ENCODE measurements at regions not wholly inside any gene's neighbourhood (a gene's known extent, or its start where the extent isn't known, plus 50 kb on each side); places are given as distances from the start of the nearest gene placed in this dataset.

- no peak for FAIRE-seq
Measured at GRCh38 chr6:95517568-95517967, 59.8 kb upstream of the MANEA start.

DNA sequence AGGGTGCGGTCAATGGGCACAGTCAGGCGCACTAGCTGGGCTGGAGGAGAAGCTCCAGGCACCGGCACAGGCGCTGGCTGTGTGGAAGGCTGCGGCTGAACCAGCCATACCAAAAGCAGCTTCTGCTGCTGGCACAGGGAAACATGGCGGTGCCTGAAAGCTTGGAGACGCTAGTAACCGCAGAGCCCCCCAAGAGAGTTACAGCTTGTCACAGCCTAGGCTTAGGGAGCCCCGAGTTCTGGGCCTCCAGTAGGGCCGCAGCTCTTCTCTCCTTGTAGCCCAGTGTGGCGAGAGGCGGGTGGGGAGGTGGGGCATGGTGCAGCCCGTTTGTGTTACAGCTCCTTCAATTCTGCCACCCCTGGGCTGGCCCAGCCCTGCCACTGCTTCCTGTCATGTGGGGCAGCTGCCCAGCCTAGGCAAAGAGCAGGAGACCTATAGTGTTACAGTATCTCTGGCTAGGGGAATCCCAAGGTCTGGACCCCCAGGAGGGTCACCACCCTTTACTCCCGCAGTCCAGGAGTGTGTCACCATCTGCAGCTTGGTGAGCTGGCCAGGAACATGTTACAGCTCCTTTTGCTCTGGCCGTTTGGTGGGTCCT, 58.6 kb upstream of the MANEA start:
- FAIRE-seq = no peak

DNA sequence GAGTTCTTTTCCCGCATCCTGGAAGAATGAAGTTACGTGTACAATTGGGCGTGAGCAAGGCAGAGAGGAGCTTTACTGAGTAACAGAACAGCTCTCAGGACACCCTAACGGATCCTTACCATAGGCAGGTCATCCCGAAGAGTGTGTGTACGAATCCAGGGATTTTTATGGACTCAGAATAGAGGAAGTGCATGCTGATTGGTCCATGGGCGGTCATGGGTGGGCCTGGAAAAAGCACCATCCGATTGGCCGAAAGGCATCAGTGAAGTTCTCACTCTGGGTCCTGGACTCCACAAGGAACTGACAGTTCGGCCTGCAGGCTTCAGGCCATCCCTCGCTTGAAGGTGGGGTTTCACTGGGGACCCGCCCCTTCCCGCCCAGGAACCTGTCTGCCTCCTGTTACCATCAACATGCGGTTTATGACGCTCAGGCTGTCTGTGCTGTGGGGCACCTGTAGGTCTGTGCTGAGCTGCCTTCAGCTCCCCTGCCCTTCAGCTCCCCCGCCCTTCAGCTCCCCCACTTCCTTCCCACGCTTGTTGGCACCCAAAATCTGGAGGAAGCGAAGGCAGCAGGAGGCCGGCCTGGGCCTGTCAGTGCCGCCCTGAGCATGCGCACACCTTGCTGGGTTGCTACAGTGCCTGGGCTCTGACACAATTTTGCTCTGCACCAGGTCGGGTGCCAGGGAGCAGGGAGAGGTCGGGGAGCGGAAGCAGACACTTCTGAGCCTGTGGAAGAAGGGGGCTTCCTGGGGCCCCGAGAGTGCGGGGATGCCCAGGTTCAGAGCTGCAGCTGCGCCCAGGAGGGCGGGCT, 57.9 kb upstream of the MANEA start:
- FAIRE-seq = no peak

- FAIRE-seq = no peak
Measured at GRCh38 chr6:95521181-95521580, 56.2 kb upstream of the MANEA start.
